KMS-11 (cell line): ENCODE measurements at regions not wholly inside any gene's neighbourhood (a gene's known extent, or its start where the extent isn't known, plus 50 kb on each side); places are given as distances from the start of the nearest gene placed in this dataset.

Experiments used
- H2AFZ ChIP-seq: fragments of 200-600 bp; sonication (generic); 2 replicates; pipeline ENCODE4 v1.6.1; 2016; ENCODE audit warnings: antibody characterized with exemption, mixed run types, low read depth
- H3K27ac ChIP-seq: fragments of 200-600 bp; sonication (generic); 2 replicates; pipeline ENCODE4 v1.6.1; 2016; ENCODE audit warnings: mild to moderate bottlenecking, mixed run types
- H3K27me3 ChIP-seq: fragments of 200-600 bp; sonication (generic); 2 replicates; pipeline ENCODE4 v1.6.1; 2017; ENCODE audit warnings: mild to moderate bottlenecking, low read depth, mixed run types, moderate library complexity; ENCODE audit not compliant: insufficient read depth
- H3K36me3 ChIP-seq: fragments of 200-600 bp; sonication (generic); 2 replicates; pipeline ENCODE4 v1.6.1; 2017; ENCODE audit warnings: mild to moderate bottlenecking, mixed run types; ENCODE audit not compliant: insufficient read depth
- H3K4me1 ChIP-seq: fragments of 200-600 bp; sonication (generic); 2 replicates; pipeline ENCODE4 v1.6.1; 2016; ENCODE audit warnings: mild to moderate bottlenecking, low read depth, mixed run types; ENCODE audit not compliant: poor library complexity, severe bottlenecking
- H3K4me2 ChIP-seq: fragments of 200-600 bp; sonication (generic); 2 replicates; pipeline ENCODE4 v1.7.0; 2016; ENCODE audit warnings: mild to moderate bottlenecking, mixed run types
- H3K4me3 ChIP-seq: fragments of 200-600 bp; sonication (generic); IDR thresholded peaks from 2 replicates; pipeline ENCODE4 v1.6.1; 2017; ENCODE audit warnings: low read depth, low read length, mixed read lengths; ENCODE audit not compliant: insufficient read depth
- H3K79me2 ChIP-seq: fragments of 200-600 bp; sonication (generic); 2 replicates; pipeline ENCODE4 v1.6.1; 2016; ENCODE audit warnings: low read depth, mixed run types; ENCODE audit not compliant: insufficient read depth
- H3K9ac ChIP-seq: fragments of 200-600 bp; sonication (generic); 2 replicates; pipeline ENCODE4 v1.6.1; 2016; ENCODE audit warnings: mild to moderate bottlenecking, mixed run types
- H4K20me1 ChIP-seq: fragments of 200-600 bp; sonication (generic); 2 replicates; pipeline ENCODE4 v1.6.1; 2016; ENCODE audit warnings: mild to moderate bottlenecking, mixed run types; ENCODE audit not compliant: insufficient read depth
- CTCF ChIP-seq: fragments of 200-600 bp; sonication (generic); conservative IDR thresholded peaks from 2 replicates; pipeline ENCODE4 v1.6.1; 2017; ENCODE audit warnings: low read depth, mild to moderate bottlenecking, antibody characterized with exemption, low read length, moderate library complexity, mixed read lengths

GRCh38 chr6:117204903-117205302 lies 60.5 kb upstream of the VGLL2 start:
- no peak overlapping the region for H3K4me2 ChIP-seq
- no peaks in the 10 kb centered on the region for H3K79me2 ChIP-seq
- H3K4me3 ChIP-seq = no peak overlapping the region
- H3K9ac ChIP-seq = no peak overlapping the region
- H4K20me1 ChIP-seq = no peaks in the 10 kb centered on the region
- TF ChIP-seq CTCF = no peak
- no peaks in the 10 kb centered on the region for H3K4me1 ChIP-seq
- no peak overlapping the region for H3K27ac ChIP-seq
- H2AFZ ChIP-seq = no peak overlapping the region
- H3K27me3 ChIP-seq = no peaks in the 10 kb centered on the region
- H3K36me3 ChIP-seq = no peaks in the 10 kb centered on the region

GRCh38 chr6:117205876-117206275 lies 59.5 kb upstream of the VGLL2 start:
- no peaks in the 10 kb centered on the region for H3K27me3 ChIP-seq
- H3K4me1 ChIP-seq = no peaks in the 10 kb centered on the region
- no peak overlapping the region for H3K4me3 ChIP-seq
- no peak for TF ChIP-seq CTCF
- H3K36me3 ChIP-seq = no peaks in the 10 kb centered on the region
- no peak overlapping the region for H2AFZ ChIP-seq
- no peaks in the 10 kb centered on the region for H4K20me1 ChIP-seq
- H3K9ac ChIP-seq = no peak overlapping the region
- H3K79me2 ChIP-seq = no peaks in the 10 kb centered on the region
- no peak overlapping the region for H3K27ac ChIP-seq
- H3K4me2 ChIP-seq = no peak overlapping the region

- no peaks in the 10 kb centered on the region for H3K36me3 ChIP-seq
- H3K4me3 ChIP-seq = no peak overlapping the region
- no peaks in the 10 kb centered on the region for H3K4me1 ChIP-seq
- no peak overlapping the region for H2AFZ ChIP-seq
- H3K27me3 ChIP-seq = no peaks in the 10 kb centered on the region
- no peaks in the 10 kb centered on the region for H4K20me1 ChIP-seq
- TF ChIP-seq CTCF = no peak
- no peaks in the 10 kb centered on the region for H3K79me2 ChIP-seq
- H3K27ac ChIP-seq = no peak overlapping the region
- H3K4me2 ChIP-seq = no peak overlapping the region
- no peak overlapping the region for H3K9ac ChIP-seq
Measured at GRCh38 chr6:117206522-117206921, 58.8 kb upstream of the VGLL2 start.

- Histone ChIP-seq H3K4me1 (no peaks in the 10 kb centered on the region), H3K36me3 (no peaks in the 10 kb centered on the region), H3K4me3 (no peak overlapping the region), H3K27ac (no peak overlapping the region), H3K4me2 (no peak overlapping the region), H3K9ac (no peak overlapping the region), H3K79me2 (no peaks in the 10 kb centered on the region), H3K27me3 (no peaks in the 10 kb centered on the region), H2AFZ (no peak overlapping the region), H4K20me1 (no peaks in the 10 kb centered on the region)
- TF ChIP-seq CTCF = no peak
Measured at GRCh38 chr6:117206944-117207687, 58.2 kb upstream of the VGLL2 start.
